Neural progenitor cell (in vitro differentiated cells): ENCODE measurements at regions not wholly inside any gene's neighbourhood (a gene's known extent, or its start where the extent isn't known, plus 50 kb on each side); places are given as distances from the start of the nearest gene placed in this dataset.

Experiments
- CTCF ChIP-seq: fragments of 200-600 bp; sonication (generic); IDR thresholded peaks from 2 replicates; pipeline ENCODE4 v1.5.1; 2017; ENCODE audit warnings: antibody characterized with exemption, mild to moderate bottlenecking
- EZH2 ChIP-seq: fragments of 200-600 bp; sonication (generic); IDR thresholded peaks from 2 replicates; pipeline ENCODE4 v1.6.1; 2017; ENCODE audit warnings: antibody characterized with exemption, mild to moderate bottlenecking, moderate library complexity
- EZH2phosphoT487 ChIP-seq: fragments of 200-600 bp; sonication (generic); IDR thresholded peaks from 2 replicates; pipeline ENCODE4 v1.6.1; 2017; ENCODE audit warnings: antibody characterized with exemption

DNA sequence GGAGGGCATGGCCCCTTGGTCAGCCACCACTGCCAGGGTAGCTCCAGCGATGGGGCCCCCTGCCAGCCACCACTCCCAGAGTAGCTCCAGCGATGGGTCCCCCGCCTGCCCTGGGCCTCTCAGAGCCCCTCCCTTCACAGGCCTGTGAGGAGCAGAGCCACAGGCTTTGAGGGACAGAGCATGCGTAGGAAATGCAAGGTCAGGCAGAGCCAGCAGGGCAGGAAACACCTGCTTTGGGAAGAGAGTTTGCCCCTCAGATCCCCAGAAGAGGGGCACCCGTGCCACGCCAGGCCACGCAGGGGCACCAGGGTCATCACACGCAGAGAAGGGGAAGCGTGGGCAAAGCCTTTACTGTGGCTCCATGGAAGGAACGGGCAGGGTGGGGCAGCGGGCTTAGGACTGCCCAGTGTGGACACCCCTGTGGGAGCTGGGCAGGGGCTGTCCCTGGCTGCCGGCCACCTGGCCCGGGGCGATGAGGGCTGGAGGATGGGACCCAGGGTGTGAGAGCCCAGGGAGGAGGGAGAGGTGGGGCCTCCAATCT is 477.8 kb downstream of the BRD1 start:
- TF ChIP-seq EZH2 = no peak
- no peak for TF ChIP-seq CTCF
- TF ChIP-seq EZH2phosphoT487 = no peak
